Epithelial cell of proximal tubule (primary cell): ENCODE measurements at regions not wholly inside any gene's neighbourhood (a gene's known extent, or its start where the extent isn't known, plus 50 kb on each side); places are given as distances from the start of the nearest gene placed in this dataset.

Source experiments
- DNase-seq: peaks from one replicate; pipeline ENCODE4 v3.0.0-alpha.2; 2011; ENCODE audit warnings: low read depth
- H3K4me3 ChIP-seq: 2 replicates; pipeline ENCODE4 v1.5.1; 2011; ENCODE audit warnings: low read depth, mild to moderate bottlenecking, low read length
- CTCF ChIP-seq: conservative IDR thresholded peaks from 2 replicates; pipeline ENCODE4 v1.5.1; 2012; ENCODE audit warnings: low read depth, mild to moderate bottlenecking, low read length

GRCh38 chr14:34170882-34171281, 220.0 kb upstream of the EGLN3 start:
- no peak for DNase-seq
- no peak overlapping the region for H3K4me3 ChIP-seq
- no peak for TF ChIP-seq CTCF

GRCh38 chr14:34169561-34169960, 218.7 kb upstream of the EGLN3 start:
- no peak overlapping the region for H3K4me3 ChIP-seq
- no peak for DNase-seq
- no peak for TF ChIP-seq CTCF

GRCh38 chr14:34168656-34169055, 217.8 kb upstream of the EGLN3 start:
- TF ChIP-seq CTCF: no peak
- H3K4me3 ChIP-seq: no peak overlapping the region
- DNase-seq: no peak

GRCh38 chr14:34165847-34166350, 215.0 kb upstream of the EGLN3 start:
- no peak for TF ChIP-seq CTCF
- H3K4me3 ChIP-seq: no peak overlapping the region
- DNase-seq: no peak

DNA sequence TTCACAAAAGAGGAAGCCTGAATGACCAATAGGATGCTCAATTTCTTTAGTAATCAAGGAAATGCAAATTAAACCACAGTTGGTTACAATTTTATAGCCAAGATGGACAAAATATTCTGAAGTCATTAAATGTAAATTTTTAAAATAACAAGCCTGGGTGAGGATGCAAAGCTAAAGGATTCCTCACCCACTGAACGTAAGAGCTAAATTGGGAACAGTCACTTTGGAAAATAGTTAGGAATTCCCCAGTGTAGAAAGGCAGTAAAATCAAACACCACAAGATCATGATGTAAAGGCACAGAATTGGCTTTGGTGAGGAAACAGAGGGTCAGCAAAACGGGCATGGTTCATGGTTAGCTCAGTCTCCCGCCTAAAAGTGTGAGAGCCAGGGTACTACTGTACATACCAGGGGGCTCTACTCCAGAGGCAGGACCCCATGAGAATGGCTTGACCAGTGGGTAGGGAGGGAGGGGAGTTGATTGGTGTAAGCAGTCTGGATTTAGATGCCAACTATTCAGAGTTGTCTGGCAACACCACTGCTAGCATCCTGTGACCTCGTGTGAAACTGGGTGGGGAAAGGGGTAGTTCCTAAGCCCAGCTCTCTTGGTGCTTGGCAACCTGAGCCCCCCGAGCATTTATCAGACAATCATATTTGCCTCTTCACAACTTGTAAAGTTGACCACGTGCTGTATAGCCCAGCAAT, 213.4 kb upstream of the EGLN3 start:
- H3K4me3 ChIP-seq: no peak overlapping the region
- DNase-seq: no peak
- TF ChIP-seq CTCF: no peak

DNA sequence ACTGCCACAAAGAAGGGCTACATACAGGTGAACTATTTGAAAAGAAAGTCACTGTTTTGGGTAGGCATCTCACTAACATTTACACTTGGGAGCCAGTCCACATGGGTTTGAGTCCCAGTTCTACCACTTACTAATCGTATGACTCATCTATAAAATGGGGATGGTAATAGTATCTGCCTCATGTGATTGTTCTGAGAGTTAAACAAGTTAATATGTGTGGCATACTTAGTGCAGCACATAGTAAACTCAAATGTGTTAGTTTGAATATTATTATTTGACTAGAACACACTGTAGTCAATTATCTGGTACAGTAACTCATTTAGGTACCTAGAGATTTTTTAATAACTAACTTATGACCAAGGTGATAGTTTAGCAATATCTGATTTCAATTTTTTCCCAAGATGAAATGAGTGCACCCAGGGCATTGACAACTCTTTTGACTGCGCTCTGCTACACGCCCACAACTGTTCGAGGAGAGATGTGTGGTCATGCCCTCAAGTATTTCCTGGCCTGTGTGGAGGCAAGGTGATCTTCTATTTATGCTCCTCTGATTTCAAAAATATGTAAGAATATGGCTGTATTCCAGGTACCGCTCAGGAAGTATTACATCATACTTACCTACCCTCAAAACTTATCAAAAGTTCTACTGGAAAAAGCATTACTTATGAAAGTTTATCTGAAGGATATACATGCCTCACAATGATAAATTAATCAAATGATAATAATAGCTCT, 210.6 kb upstream of the EGLN3 start:
- H3K4me3 ChIP-seq: no peak overlapping the region
- DNase-seq: no peak
- TF ChIP-seq CTCF: no peak
